Stomach (tissue), 8 donors: ENCODE measurements at regions not wholly inside any gene's neighbourhood (a gene's known extent, or its start where the extent isn't known, plus 50 kb on each side); places are given as distances from the start of the nearest gene placed in this dataset.

Experiments
- DNase-seq, 2 donors: peaks; one replicate each; pipeline versions ENCODE4 v3.0.0 to v3.0.0-alpha.2; 2013 to 2019
- H3K27ac ChIP-seq, 5 donors: fragments of 200-600 bp in 4 of 5; sonication (generic) in 4 of 5; one replicate each; pipeline ENCODE4 v1.5.1; 2013 to 2019; ENCODE audit warnings: mild to moderate bottlenecking in 1 of 5, moderate library complexity in 1 of 5
- H3K27me3 ChIP-seq, 3 donors: fragments of 200-600 bp; sonication (generic); one replicate each; pipeline ENCODE4 v1.5.1; 2017 to 2019; ENCODE audit warnings: mixed run types in 1 of 3
- H3K36me3 ChIP-seq, 4 donors: fragments of 200-600 bp; sonication (generic); 1 replicate in 3 of 4; 2 replicates in 1 of 4; pipeline ENCODE4 v1.5.1; 2016 to 2019
- H3K4me1 ChIP-seq, 4 donors: fragments of 200-600 bp; sonication (generic); one replicate each; pipeline ENCODE4 v1.5.1; 2016 to 2019
- H3K4me3 ChIP-seq, 4 donors: fragments of 200-600 bp; sonication (generic) in 3 of 4; one replicate each; pipeline ENCODE4 v1.5.1; 2016 to 2019; ENCODE audit warnings: mild to moderate bottlenecking in 1 of 4
- H3K9me3 ChIP-seq, 4 donors: fragments of 200-600 bp; sonication (generic); one replicate each; pipeline ENCODE4 v1.5.1; 2016 to 2019
- CTCF ChIP-seq, 7 experiments: fragments of 450-650 bp in 4 of 7; fragments of 200-600 bp in 3 of 7; sonication (generic) in 3 of 7; IDR thresholded peaks; one replicate each; pipeline ENCODE4 v1.5.1; 2016 to 2019; ENCODE audit warnings: antibody characterized with exemption in 7 of 7, control low read depth in 2 of 7, mild to moderate bottlenecking in 1 of 7
- EP300 ChIP-seq: sonication (generic); formaldehyde crosslinking; IDR thresholded peaks from one replicate; pipeline ENCODE4 v1.6.1; 2017; ENCODE audit warnings: antibody characterized with exemption
- POLR2A ChIP-seq, 4 donors: fragments of 450-650 bp; IDR thresholded peaks; one replicate each; pipeline ENCODE4 v1.6.1; 2016; ENCODE audit warnings: antibody characterized with exemption in 4 of 4, control low read depth in 2 of 4, mild to moderate bottlenecking in 1 of 4, moderate library complexity in 1 of 4
- POLR2AphosphoS5 ChIP-seq, 3 donors: sonication (generic); formaldehyde crosslinking; IDR thresholded peaks; one replicate each; pipeline ENCODE4 v1.6.1; 2016; ENCODE audit warnings: antibody characterized with exemption in 3 of 3
- WGBS, 5 donors: extraction: QIAGEN DNeasy Blood & Tissue Kit in 3 of 5; methylation state at CpG; one replicate each; pipeline versions ENCODE4 v1.1.5 to v1.1.7; 2013 to 2018; 5-methylcytosine and 5-hydroxymethylcytosine counted together
- intact Hi-C: fragments of 100-400 bp; cut with DNase I; formaldehyde crosslinking; loops from one replicate; pipeline ENCODE4 v1.15.1; 2023; ENCODE audit warnings: low total_unique reads
- donor health status: healthy with polysubstance abuse.
- donor health status: Bipolar disorder and iron deficiency.
- donor health status: healthy.

GRCh38 chr4:64584125-64584524 lies 174.9 kb upstream of the TECRL start:
- Histone ChIP-seq H3K4me3 (no peak overlapping the region), H3K4me1 (peaks cover 0 to 6% (median 0%) of the 10 kb centered on the region in 4 donors), H3K27ac (no peak overlapping the region), H3K27me3 (no peaks in the 10 kb centered on the region), H3K9me3 (peaks cover 0 to 2% (median 0%) of the 10 kb centered on the region in 4 donors), H3K36me3 (no peaks in the 10 kb centered on the region)
- 37 to 68% (median 64%) methylated on average over 4 of the region's 4 CpGs for WGBS, 5 donors
- intact Hi-C loops: no loop called here
- TF ChIP-seq CTCF (IDR thresholded peaks at IDR 0.05) (no peak), POLR2AphosphoS5 (IDR thresholded peaks at IDR 0.05) (no peak), EP300 (no peak), POLR2A (IDR thresholded peaks at IDR 0.05) (no peak)
- no peak for DNase-seq

GRCh38 chr4:64582492-64582891 lies 173.2 kb upstream of the TECRL start:
- DNase-seq: no peak
- Histone ChIP-seq H3K27me3 (no peaks in the 10 kb centered on the region), H3K4me3 (no peak overlapping the region), H3K27ac (no peak overlapping the region), H3K36me3 (no peaks in the 10 kb centered on the region), H3K9me3 (no peaks in the 10 kb centered on the region), H3K4me1 (peaks cover 0 to 6% (median 0%) of the 10 kb centered on the region in 4 donors)
- intact Hi-C loops: no loop called here
- no peak for TF ChIP-seq EP300
- 56 to 69% (median 62%) methylated on average over 3 of the region's 3 CpGs for WGBS, 5 donors

- Histone ChIP-seq H3K36me3 (no peaks in the 10 kb centered on the region), H3K27me3 (no peaks in the 10 kb centered on the region), H3K9me3 (no peaks in the 10 kb centered on the region), H3K4me1 (peaks cover 0 to 6% (median 0%) of the 10 kb centered on the region in 4 donors), H3K4me3 (no peak overlapping the region), H3K27ac (no peak overlapping the region)
- no peak for DNase-seq
- TF ChIP-seq POLR2A (IDR thresholded peaks at IDR 0.05) (no peak), POLR2AphosphoS5 (IDR thresholded peaks at IDR 0.05) (no peak), EP300 (no peak), CTCF (IDR thresholded peaks at IDR 0.05) (no peak)
- 73 to 89% (median 81%) methylated on average over 2 of the region's 2 CpGs for WGBS, 5 donors
- intact Hi-C loops: no loop called here
Measured at GRCh38 chr4:64581422-64581821, 172.2 kb upstream of the TECRL start.

- 21 to 28% (median 22%) methylated on average over 4 of the region's 4 CpGs for WGBS, 5 donors
- TF ChIP-seq CTCF (IDR thresholded peaks at IDR 0.05) (no peak), POLR2A (IDR thresholded peaks at IDR 0.05) (no peak), EP300 (no peak), POLR2AphosphoS5 (IDR thresholded peaks at IDR 0.05) (no peak)
- DNase-seq: no peak
- Histone ChIP-seq H3K36me3 (no peaks in the 10 kb centered on the region), H3K9me3 (no peaks in the 10 kb centered on the region), H3K27me3 (no peaks in the 10 kb centered on the region), H3K27ac (no peak overlapping the region), H3K4me3 (no peak overlapping the region), H3K4me1 (peaks cover 0 to 10% (median 0%) of the 10 kb centered on the region in 4 donors)
- intact Hi-C loops: no loop called here
Measured at GRCh38 chr4:64564126-64564525, 154.9 kb upstream of the TECRL start.

GRCh38 chr4:64559571-64559970 lies 150.3 kb upstream of the TECRL start:
- Histone ChIP-seq H3K4me3 (no peak overlapping the region), H3K27me3 (no peaks in the 10 kb centered on the region), H3K36me3 (no peaks in the 10 kb centered on the region), H3K4me1 (peaks cover 0 to 10% (median 0%) of the 10 kb centered on the region in 4 donors), H3K9me3 (no peaks in the 10 kb centered on the region), H3K27ac (no peak overlapping the region)
- DNase-seq: no peak
- intact Hi-C loops: no loop called here
- TF ChIP-seq POLR2AphosphoS5 (IDR thresholded peaks at IDR 0.05) (no peak), POLR2A (IDR thresholded peaks at IDR 0.05) (no peak), EP300 (no peak), CTCF (IDR thresholded peaks at IDR 0.05) (no peak)
- 80 to 93% (median 90%) methylated on average over 4 of the region's 4 CpGs for WGBS, 5 donors
